ENCODE measurements at regions not wholly inside any gene's neighbourhood (a gene's known extent, or its start where the extent isn't known, plus 50 kb on each side); places are given as distances from the start of the nearest gene placed in this dataset.
"Not testable (repeated sequence)": the region's sequence is repeated elsewhere in the genome, so short reads cannot be mapped to it uniquely, and the experiment has no call there.

GRCh38 chr5:100017520-100018262, 517.5 kb upstream of the FAM174A start:
- no peak for DNase-seq (ENCODE audit: low spot score)

- DNase-seq (ENCODE audit: low spot score): not testable (repeated sequence)
Observed at GRCh38 chr5:100013305-100013704, 521.9 kb upstream of the FAM174A start.

- DNase-seq (ENCODE audit: low spot score): not testable (repeated sequence)
Observed at GRCh38 chr5:100011160-100011559, 524.0 kb upstream of the FAM174A start.

GRCh38 chr5:100004969-100005368, 530.2 kb upstream of the FAM174A start:
- no peak for DNase-seq (ENCODE audit: low spot score)

GRCh38 chr5:99998319-99998718, 536.9 kb upstream of the FAM174A start:
- DNase-seq (ENCODE audit: low spot score): no peak

GRCh38 chr5:99995407-99995806, 539.8 kb upstream of the FAM174A start:
- DNase-seq (ENCODE audit: low spot score): no peak

- DNase-seq (ENCODE audit: low spot score): no peak
Observed at GRCh38 chr5:99973779-99974178, 561.4 kb upstream of the FAM174A start.

GRCh38 chr5:99955962-99956361, 579.2 kb upstream of the FAM174A start:
- no peak for DNase-seq (ENCODE audit: low spot score)

GRCh38 chr5:99955006-99955405, 580.2 kb upstream of the FAM174A start:
- DNase-seq (ENCODE audit: low spot score): no peak

GRCh38 chr5:99949969-99950524, 585.1 kb upstream of the FAM174A start:
- no peak for DNase-seq (ENCODE audit: low spot score)

- DNase-seq (ENCODE audit: low spot score): no peak
Observed at GRCh38 chr5:99949361-99949760, 585.8 kb upstream of the FAM174A start.

GRCh38 chr5:99948850-99949249, 586.3 kb upstream of the FAM174A start:
- DNase-seq (ENCODE audit: low spot score): no peak

- DNase-seq (ENCODE audit: low spot score): no peak
Observed at GRCh38 chr5:99945478-99946442, 589.4 kb upstream of the FAM174A start.

GRCh38 chr5:99940540-99940939, 594.6 kb upstream of the FAM174A start:
- no peak for DNase-seq (ENCODE audit: low spot score)

GRCh38 chr5:99936911-99937310, 598.3 kb upstream of the FAM174A start:
- peak; percentile 11 for DNase-seq (ENCODE audit: low spot score)

- DNase-seq (ENCODE audit: low spot score): no peak
Observed at GRCh38 chr5:99929806-99930135, 605.4 kb upstream of the FAM174A start.

GRCh38 chr5:99929067-99929805, 605.9 kb upstream of the FAM174A start:
- DNase-seq (ENCODE audit: low spot score): no peak

- DNase-seq (ENCODE audit: low spot score): no peak
Observed at GRCh38 chr5:99928490-99928889, 606.7 kb upstream of the FAM174A start.

GRCh38 chr5:99926463-99926862, 608.7 kb upstream of the FAM174A start:
- no peak for DNase-seq (ENCODE audit: low spot score)

GRCh38 chr5:99922386-99922785, 612.8 kb upstream of the FAM174A start:
- DNase-seq (ENCODE audit: low spot score): no peak

- DNase-seq (ENCODE audit: low spot score): no peak
Observed at GRCh38 chr5:99911971-99912370, 623.2 kb upstream of the FAM174A start.

GRCh38 chr5:99906776-99907175, 628.4 kb upstream of the FAM174A start:
- DNase-seq (ENCODE audit: low spot score): no peak
